Trophoblast cell (in vitro differentiated cells and primary cell): ENCODE measurements at regions not wholly inside any gene's neighbourhood (a gene's known extent, or its start where the extent isn't known, plus 50 kb on each side); places are given as distances from the start of the nearest gene placed in this dataset.

Experiments used
- DNase-seq, 2 donors: peaks; one replicate each; pipeline ENCODE4 v3.0.0-alpha.2; 2016
- H2AFZ ChIP-seq: 2 replicates; pipeline ENCODE4 v1.6.1; 2013; ENCODE audit warnings: low read length, moderate library complexity, mild to moderate bottlenecking; ENCODE audit not compliant: insufficient read depth, poor library complexity
- H2AK5ac ChIP-seq: 2 replicates; pipeline ENCODE4 v1.6.1; 2013; ENCODE audit warnings: mild to moderate bottlenecking, low read length
- H2BK120ac ChIP-seq: 2 replicates; pipeline ENCODE4 v1.6.1; 2013; ENCODE audit warnings: low read length, mild to moderate bottlenecking, moderate library complexity; ENCODE audit not compliant: insufficient read depth, poor library complexity
- H2BK12ac ChIP-seq: 2 replicates; pipeline ENCODE4 v1.6.1; 2013; ENCODE audit warnings: mild to moderate bottlenecking, low read length, moderate library complexity
- H2BK5ac ChIP-seq: 2 replicates; pipeline ENCODE4 v1.6.1; 2013; ENCODE audit warnings: low read length, low read depth, moderate library complexity, mild to moderate bottlenecking; ENCODE audit not compliant: poor library complexity
- H3K14ac ChIP-seq: 2 replicates; pipeline ENCODE4 v1.6.1; 2013; ENCODE audit warnings: mild to moderate bottlenecking, low read length
- H3K18ac ChIP-seq: 2 replicates; pipeline ENCODE4 v1.6.1; 2013; ENCODE audit warnings: mild to moderate bottlenecking, low read length
- H3K23ac ChIP-seq: 2 replicates; pipeline ENCODE4 v1.6.1; 2013; ENCODE audit warnings: low read length
- H3K27ac ChIP-seq: 2 replicates; pipeline ENCODE4 v1.5.1; 2013; ENCODE audit warnings: low read depth, mild to moderate bottlenecking, inconsistent platforms, low read length, moderate library complexity
- H3K27me3 ChIP-seq: 2 replicates; pipeline ENCODE4 v1.6.1; 2013; ENCODE audit warnings: inconsistent platforms, mild to moderate bottlenecking, low read length, moderate library complexity; ENCODE audit not compliant: insufficient read depth
- H3K36me3 ChIP-seq, 2 experiments: 1 replicate in 1 of 2; 2 replicates in 1 of 2; pipeline ENCODE4 v1.6.1; 2013; ENCODE audit warnings: low read length in 2 of 2, mild to moderate bottlenecking in 2 of 2, moderate library complexity in 1 of 2; ENCODE audit not compliant: insufficient read depth in 2 of 2, control insufficient read depth in 1 of 2
- H3K4ac ChIP-seq: 2 replicates; pipeline ENCODE4 v1.6.1; 2013; ENCODE audit warnings: low read depth, mild to moderate bottlenecking, low read length, moderate library complexity
- H3K4me1 ChIP-seq, 2 experiments: 1 replicate in 1 of 2; 2 replicates in 1 of 2; pipeline ENCODE4 v1.6.1; 2013; ENCODE audit warnings: low read length in 2 of 2, mild to moderate bottlenecking in 2 of 2, moderate library complexity in 1 of 2; ENCODE audit not compliant: insufficient read depth in 2 of 2, control insufficient read depth in 1 of 2
- H3K4me2 ChIP-seq: 2 replicates; pipeline ENCODE4 v1.6.1; 2013; ENCODE audit warnings: inconsistent platforms, mild to moderate bottlenecking, low read length, moderate library complexity
- H3K4me3 ChIP-seq: 2 replicates; pipeline ENCODE4 v1.5.1; 2013; ENCODE audit warnings: mild to moderate bottlenecking, low read depth, low read length, inconsistent platforms
- H3K79me1 ChIP-seq: one replicate; pipeline ENCODE4 v1.6.1; 2013; ENCODE audit warnings: low read length
- H3K79me2 ChIP-seq: 2 replicates; pipeline ENCODE4 v1.6.1; 2013; ENCODE audit warnings: low read length, mild to moderate bottlenecking; ENCODE audit not compliant: control insufficient read depth, insufficient read depth, poor library complexity
- H3K9ac ChIP-seq: 2 replicates; pipeline ENCODE4 v1.6.1; 2013; ENCODE audit warnings: mild to moderate bottlenecking, low read length
- H3K9me3 ChIP-seq: 2 replicates; pipeline ENCODE4 v1.6.1; 2013; ENCODE audit warnings: low read depth, mild to moderate bottlenecking, control low read depth, inconsistent platforms, low read length; ENCODE audit not compliant: insufficient read depth
- H4K12ac ChIP-seq: 2 replicates; pipeline ENCODE4 v1.6.1; 2013; ENCODE audit warnings: low read depth, mild to moderate bottlenecking, low read length, moderate library complexity
- H4K8ac ChIP-seq: 2 replicates; pipeline ENCODE4 v1.6.1; 2013; ENCODE audit warnings: low read depth, mild to moderate bottlenecking, low read length, moderate library complexity
- H4K91ac ChIP-seq: one replicate; pipeline ENCODE4 v1.6.1; 2013; ENCODE audit warnings: low read depth, mild to moderate bottlenecking, low read length, moderate library complexity
- WGBS: extraction: QIAGEN DNeasy Blood & Tissue Kit; methylation state at CpG from one replicate; pipeline ENCODE4 v1.1.7; 2013; ENCODE audit warnings: missing lambda C conversion rate; ENCODE audit not compliant: insufficient read length, insufficient coverage; ENCODE audit errors: extremely low coverage; 5-methylcytosine and 5-hydroxymethylcytosine counted together

DNA sequence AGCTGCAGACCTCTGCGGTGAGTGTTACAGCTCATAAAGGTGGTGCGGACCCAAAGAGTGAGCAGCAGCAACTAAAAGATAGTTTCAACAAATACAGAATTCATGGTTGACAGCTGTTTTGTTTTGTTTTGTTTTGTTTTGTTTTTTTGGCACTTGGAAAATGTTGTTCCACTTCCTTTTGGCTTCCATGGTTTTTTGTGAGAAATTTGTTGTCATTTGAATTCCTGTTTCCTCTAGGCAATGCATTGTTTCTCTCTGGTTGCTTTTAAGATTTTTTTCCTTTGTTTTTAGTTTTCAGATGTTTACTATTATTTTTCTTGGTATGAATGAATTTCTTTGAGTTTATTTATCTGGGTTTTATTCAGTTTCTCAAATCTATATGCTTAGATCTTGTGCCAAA is 229.4 kb downstream of the MID1IP1 start:
- Histone ChIP-seq H2AK5ac (no peak overlapping the region), H2AFZ (no peak overlapping the region), H3K27ac (no peak overlapping the region), H3K27me3 (no peaks in the 10 kb centered on the region), H3K4me3 (no peak overlapping the region), H3K79me2 (no peaks in the 10 kb centered on the region), H3K9me3 (no peaks in the 10 kb centered on the region), H3K4me1 (no peaks in the 10 kb centered on the region), H4K12ac (no peak overlapping the region), H3K23ac (no peak overlapping the region), H2BK120ac (no peak overlapping the region), H4K91ac (no peak overlapping the region), H2BK5ac (no peak overlapping the region), H3K4me2 (no peak overlapping the region), H3K36me3 (no peaks in the 10 kb centered on the region), H3K9ac (no peak overlapping the region), H3K4ac (no peak overlapping the region), H3K14ac (no peak overlapping the region), H2BK12ac (no peak overlapping the region), H4K8ac (no peak overlapping the region), H3K79me1 (no peaks in the 10 kb centered on the region), H3K18ac (no peak overlapping the region)
- no peak for DNase-seq
- no CpG with 5 or more reads among the region's 2 CpGs for WGBS

DNA sequence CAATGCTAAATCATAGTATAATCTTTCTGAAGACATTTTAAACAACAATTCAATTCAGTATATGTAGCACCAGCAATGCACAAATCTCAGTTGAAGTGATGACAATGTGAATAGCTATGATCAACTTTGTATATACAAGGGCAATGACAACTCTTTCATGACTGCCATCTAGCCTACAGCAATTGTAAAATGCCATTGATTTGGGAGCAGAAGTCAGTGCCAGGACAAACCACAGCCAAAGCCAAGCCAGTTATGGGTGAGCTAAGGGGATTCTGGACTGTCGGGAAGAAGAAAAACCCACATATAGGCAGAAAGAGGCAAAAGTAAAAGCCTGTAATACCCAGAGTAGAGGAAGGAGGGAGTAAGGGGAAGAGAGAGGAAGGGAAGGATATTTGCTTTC is 238.6 kb downstream of the MID1IP1 start:
- Histone ChIP-seq H3K4me3 (no peak overlapping the region), H3K79me1 (no peaks in the 10 kb centered on the region), H3K4me2 (no peak overlapping the region), H2BK12ac (no peak overlapping the region), H3K4me1 (no peaks in the 10 kb centered on the region), H3K23ac (no peak overlapping the region), H4K8ac (no peak overlapping the region), H4K91ac (no peak overlapping the region), H2AK5ac (no peak overlapping the region), H3K9ac (no peak overlapping the region), H3K9me3 (no peaks in the 10 kb centered on the region), H3K27ac (no peak overlapping the region), H2BK5ac (no peak overlapping the region), H3K18ac (no peak overlapping the region), H2AFZ (no peak overlapping the region), H4K12ac (no peak overlapping the region), H3K36me3 (no peaks in the 10 kb centered on the region), H3K79me2 (no peaks in the 10 kb centered on the region), H3K4ac (no peak overlapping the region), H2BK120ac (no peak overlapping the region), H3K14ac (no peak overlapping the region), H3K27me3 (no peaks in the 10 kb centered on the region)
- WGBS: no CpG with 5 or more reads among the region's 1 CpG
- DNase-seq: no peak

- H2AK5ac ChIP-seq: no peak overlapping the region
- no peak overlapping the region for H4K12ac ChIP-seq
- DNase-seq: no peak
- no peak overlapping the region for H3K23ac ChIP-seq
- H3K4me2 ChIP-seq: no peak overlapping the region
- no peak overlapping the region for H3K27ac ChIP-seq
- H3K36me3 ChIP-seq: no peaks in the 10 kb centered on the region
- no peak overlapping the region for H2BK5ac ChIP-seq
- no peak overlapping the region for H3K4ac ChIP-seq
- no peaks in the 10 kb centered on the region for H3K27me3 ChIP-seq
- H3K79me2 ChIP-seq: no peaks in the 10 kb centered on the region
- H3K79me1 ChIP-seq: no peaks in the 10 kb centered on the region
- no peaks in the 10 kb centered on the region for H3K4me1 ChIP-seq
- H4K8ac ChIP-seq: no peak overlapping the region
- H3K18ac ChIP-seq: no peak overlapping the region
- no peak overlapping the region for H3K9ac ChIP-seq
- no peak overlapping the region for H2BK120ac ChIP-seq
- no CpG with 5 or more reads among the region's 2 CpGs for WGBS
- no peak overlapping the region for H2AFZ ChIP-seq
- no peak overlapping the region for H2BK12ac ChIP-seq
- no peaks in the 10 kb centered on the region for H3K9me3 ChIP-seq
- no peak overlapping the region for H3K4me3 ChIP-seq
- H3K14ac ChIP-seq: no peak overlapping the region
- no peak overlapping the region for H4K91ac ChIP-seq
These were observed 242.7 kb downstream of the MID1IP1 start for GRCh38 chrX:39043838-39044550.

DNA sequence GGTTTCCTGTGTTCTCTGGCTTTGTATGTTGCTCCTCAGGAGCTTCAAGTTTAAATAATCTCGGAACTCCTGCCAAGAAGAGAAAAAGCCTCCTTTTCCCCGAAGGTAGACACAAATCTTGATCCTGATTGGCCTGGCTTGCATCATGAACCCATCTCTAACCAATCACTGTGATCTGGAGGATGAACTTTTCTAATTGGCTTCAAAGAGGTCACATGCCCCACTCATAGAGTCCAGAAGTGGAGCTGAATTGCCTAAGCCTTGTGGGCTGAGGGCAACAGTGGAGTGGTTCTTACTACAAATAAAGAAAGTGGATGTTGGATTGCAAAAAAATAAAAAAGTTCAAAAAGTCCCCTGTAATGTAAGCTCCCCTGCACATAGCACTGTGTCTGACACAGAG is 245.9 kb downstream of the MID1IP1 start:
- Histone ChIP-seq H3K27ac (no peak overlapping the region), H2BK120ac (no peak overlapping the region), H2BK12ac (no peak overlapping the region), H4K12ac (no peak overlapping the region), H3K23ac (no peak overlapping the region), H3K9me3 (no peaks in the 10 kb centered on the region), H2AK5ac (no peak overlapping the region), H2BK5ac (no peak overlapping the region), H3K14ac (no peak overlapping the region), H3K4me1 (peaks cover 0 to 3% of the 10 kb centered on the region in 2 experiments), H3K4me2 (no peak overlapping the region), H3K9ac (no peak overlapping the region), H3K27me3 (no peaks in the 10 kb centered on the region), H3K79me2 (no peaks in the 10 kb centered on the region), H4K8ac (no peak overlapping the region), H3K18ac (no peak overlapping the region), H3K79me1 (no peaks in the 10 kb centered on the region), H4K91ac (no peak overlapping the region), H3K36me3 (no peaks in the 10 kb centered on the region), H3K4me3 (no peak overlapping the region), H2AFZ (no peak overlapping the region), H3K4ac (no peak overlapping the region)
- no peak for DNase-seq
- no CpG with 5 or more reads among the region's 2 CpGs for WGBS
